ENCODE measurements at regions not wholly inside any gene's neighbourhood (a gene's known extent, or its start where the extent isn't known, plus 50 kb on each side); places are given as distances from the start of the nearest gene placed in this dataset.
"Not testable (repeated sequence)": the region's sequence is repeated elsewhere in the genome, so short reads cannot be mapped to it uniquely, and the experiment has no call there.

DNA sequence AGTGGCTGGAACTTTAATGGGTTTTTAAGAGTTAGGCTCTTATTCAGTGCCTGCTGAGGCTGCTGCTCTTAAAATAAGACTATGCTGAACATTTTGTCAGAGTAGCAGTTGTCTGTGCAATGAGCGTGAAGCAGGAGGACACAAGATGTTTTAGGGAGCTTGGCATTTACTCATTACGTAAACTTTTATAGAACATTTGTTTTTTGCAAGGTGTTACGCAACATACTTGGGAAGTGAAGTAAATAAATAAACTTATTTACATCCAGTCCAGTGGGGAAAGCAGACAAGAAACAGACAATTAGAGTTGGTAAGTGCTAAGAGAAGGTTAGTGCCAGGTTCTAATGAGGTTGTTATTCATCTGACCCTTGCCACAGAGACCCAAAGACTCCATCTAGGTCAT, 226.0 kb downstream of the HINT1 start:
- DNase-seq = no peak

DNA sequence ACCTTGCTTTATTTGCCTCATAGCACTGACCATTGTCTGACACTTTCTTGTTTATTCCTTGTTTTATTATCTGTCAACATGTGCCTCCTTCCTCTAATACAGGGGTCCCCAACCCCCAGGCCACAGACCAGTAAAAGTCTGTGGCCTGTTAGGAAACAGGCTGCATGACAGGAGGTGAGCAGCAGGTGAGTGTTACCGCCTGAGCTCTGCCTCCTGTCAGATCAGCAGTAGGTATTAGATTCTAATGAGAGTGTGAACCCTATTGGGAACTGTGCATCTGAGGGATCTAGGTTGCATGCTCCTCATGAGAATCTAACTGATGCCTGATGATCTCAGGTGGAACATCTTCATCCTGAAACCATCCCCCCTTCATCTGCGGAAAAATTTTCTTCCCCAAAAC, 228.0 kb downstream of the HINT1 start:
- no peak for DNase-seq

DNA sequence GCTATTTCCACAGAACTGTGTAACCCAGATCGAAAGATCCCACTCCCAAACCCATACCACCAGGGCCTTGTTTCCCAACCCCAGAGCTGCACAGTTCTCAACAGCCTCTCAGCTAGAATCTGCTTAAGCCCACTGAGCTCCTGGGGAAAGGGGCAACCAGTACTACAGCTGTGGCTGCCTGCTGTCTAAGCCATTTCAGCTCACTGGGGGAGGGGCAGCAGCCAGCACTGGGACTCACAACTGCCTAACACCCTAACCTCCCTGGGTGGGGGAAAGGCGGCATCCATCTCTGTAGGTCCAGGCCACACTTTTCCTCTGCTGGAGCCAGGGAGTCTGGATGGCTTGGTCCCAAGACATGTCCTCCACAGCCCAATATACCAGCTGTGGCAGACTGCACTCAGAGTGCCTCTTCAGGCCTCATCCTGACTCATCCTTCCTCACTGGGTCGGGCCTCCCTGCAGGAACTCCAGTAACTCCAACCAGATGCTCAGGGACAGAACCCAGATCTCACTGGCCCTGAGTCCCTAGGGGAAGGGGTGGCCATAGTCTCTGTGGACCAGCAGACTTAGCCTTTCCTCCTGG, 241.4 kb downstream of the HINT1 start:
- DNase-seq = no peak

DNA sequence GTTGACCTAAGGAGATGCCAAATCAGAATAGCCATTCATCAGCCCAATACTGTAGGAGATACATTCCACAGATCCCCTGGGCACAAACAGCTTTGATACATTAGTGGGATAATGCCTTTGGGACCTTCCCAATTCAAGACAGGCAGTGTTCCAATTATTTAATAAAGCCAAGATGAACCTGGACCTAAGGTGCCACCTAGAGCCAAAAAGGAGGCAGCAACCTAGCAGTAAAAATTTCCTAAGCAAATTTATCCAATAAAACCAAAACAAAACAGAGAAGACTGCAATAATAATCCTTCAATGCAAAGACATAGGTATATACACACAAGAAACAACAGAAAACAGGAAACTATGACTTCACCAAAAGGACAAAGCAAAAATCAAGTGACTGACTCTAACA, 253.0 kb downstream of the HINT1 start:
- DNase-seq = no peak

DNA sequence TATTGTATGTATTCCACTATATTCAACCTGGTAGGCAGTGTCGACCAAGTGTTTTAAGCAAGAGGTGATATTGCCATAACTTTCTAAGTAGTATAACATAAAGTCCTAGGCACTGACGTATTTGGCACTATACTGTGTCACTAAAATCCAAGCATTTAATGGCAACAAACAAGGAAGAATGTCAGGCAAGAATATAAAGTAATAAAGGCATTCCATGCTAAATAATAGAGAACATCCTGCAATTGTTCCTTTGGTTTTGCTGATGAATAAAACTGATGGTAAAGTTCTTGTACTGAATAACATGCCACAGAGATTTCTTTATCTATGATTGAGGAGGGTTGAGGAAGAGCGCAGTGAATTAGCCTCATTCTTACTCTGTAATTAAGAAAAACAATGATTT, 256.9 kb downstream of the HINT1 start:
- DNase-seq = no peak

DNA sequence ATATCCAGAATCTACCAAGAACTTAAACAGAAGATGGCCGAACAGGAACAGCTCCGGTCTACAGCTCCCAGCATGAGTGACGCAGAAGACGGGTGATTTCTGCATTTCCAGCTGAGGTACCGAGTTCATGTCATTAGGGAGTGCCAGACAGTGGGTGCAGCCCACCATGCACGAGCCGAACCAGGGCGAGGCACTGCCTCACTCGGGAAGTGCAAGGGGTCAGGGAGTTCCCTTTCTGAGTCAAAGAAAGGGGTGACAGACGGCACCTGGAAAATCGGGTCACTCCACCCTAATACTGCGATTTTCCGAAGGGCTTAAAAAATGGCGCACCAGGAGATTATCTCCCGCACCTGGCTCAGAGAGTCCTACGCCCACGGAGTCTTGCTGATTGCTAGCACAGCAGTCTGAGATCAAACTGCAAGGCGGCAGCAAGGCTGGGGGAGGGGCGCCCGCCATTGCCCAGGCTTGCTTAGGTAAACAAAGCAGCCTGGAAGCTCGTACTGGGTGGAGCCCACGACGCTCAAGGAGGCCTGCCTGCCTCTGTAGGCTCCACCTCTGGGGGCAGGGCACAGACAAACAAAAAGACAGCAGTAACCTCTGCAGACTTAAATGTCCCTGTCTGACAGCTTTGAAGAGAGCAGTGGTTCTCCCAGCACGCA, 267.4 kb downstream of the HINT1 start:
- DNase-seq = not testable (repeated sequence)

DNA sequence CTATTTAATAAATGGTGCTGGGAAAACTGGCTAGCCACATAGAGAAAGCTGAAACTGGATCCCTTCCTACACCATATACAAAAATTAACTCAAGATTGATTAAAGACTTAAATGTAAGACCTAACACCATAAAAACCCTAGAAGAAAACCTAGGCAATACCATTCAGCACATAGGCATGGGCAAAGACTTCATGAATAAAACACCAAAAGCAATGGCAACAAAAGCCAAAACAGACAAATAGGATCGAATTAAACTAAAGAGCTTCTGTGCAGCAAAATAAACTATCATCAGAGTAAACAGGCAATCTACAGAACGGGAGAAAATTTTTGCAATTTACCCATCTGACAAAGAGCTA, 267.9 kb downstream of the HINT1 start:
- DNase-seq = not testable (repeated sequence)

DNA sequence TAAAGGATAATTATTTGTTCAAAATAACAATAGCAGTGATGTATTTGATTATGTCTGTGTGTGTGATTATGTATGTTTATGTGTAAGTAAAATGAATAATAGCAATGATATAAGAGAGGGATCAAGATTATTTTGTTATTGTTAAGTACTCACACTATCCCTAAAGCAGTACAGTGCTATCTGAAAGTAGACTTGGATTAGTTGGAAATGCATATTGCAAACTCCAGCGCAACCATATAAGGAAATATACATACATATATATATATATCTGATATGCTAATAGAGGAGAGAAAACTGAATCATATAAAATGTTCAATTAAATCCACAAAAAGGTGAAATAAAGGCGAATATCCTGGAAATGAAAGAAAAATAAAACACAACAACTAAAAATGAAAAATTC, 268.4 kb downstream of the HINT1 start:
- DNase-seq = no peak

DNA sequence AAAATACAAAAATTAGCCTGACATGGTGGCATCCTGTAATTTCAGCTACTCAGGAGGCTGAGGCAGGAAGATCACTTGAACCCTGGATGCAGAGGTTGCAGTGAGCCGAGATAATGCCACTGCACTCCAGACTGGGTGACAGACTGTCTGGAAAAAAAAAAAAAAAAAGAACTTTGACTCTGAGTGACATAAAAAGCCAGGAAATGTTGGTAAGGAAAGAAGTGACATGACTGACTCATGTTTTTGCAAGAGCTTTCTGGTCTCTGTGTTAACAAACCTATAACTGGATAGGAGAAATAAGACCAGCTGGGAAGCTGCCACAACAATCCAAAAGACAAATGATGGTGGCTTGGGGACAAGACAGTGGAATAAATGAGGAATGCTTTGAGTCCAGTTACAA, 272.1 kb downstream of the HINT1 start:
- no peak for DNase-seq

DNA sequence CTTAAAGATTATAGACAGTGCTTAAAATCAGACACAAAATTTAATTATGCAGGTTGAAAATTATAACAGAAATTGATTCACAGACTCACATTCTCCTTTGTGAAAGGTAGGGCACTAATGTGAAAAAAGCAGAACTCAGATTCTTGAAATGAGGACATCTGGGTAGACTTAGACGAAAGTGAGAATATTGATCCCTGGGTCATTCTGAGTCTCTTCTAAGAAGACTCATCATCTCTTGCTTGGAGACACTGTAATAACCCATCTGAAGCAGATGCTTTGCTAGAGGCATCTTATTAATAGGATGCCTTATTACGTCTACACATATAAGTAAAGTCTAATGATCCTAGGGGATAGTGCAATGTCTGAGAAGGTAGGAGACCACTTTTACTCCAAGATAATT, 274.4 kb downstream of the HINT1 start:
- DNase-seq = no peak

DNA sequence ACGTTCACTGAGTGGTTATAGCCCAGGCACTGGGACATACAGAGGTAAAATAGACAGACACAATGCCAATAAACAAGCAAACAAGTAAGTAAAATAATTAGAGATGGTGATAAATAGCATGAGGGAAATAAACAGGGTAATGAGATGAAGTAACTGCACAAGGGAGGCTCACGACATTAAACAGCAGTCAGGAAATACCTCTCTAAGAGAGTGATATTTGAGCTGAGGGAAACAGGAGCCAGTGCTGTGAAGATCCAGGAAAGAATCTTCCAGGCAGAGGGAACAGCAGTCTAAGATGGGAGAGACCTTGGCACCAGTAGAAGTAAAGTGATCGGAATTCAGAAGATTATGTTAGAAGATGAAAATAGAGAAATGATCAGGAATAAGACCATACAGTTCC, 279.4 kb downstream of the HINT1 start:
- DNase-seq = no peak

DNA sequence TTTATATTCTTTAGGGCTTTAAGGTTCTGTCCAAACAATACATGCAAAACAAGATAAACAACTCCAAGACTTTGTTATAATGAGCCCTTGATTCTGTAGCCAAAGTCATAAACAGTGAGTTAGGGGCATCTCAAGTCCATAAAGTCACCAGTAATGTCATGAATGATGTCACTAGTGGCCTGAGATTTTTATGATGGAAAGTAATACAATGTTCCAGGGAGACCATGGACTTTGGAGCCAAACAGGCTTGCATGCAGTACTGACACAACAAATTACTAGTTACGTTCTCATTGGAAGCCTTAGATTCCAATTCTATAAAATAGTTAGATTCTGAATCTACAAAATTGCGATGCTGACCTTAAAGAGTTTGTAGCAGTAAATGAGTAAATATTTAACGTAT, 280.0 kb downstream of the HINT1 start:
- no peak for DNase-seq

DNA sequence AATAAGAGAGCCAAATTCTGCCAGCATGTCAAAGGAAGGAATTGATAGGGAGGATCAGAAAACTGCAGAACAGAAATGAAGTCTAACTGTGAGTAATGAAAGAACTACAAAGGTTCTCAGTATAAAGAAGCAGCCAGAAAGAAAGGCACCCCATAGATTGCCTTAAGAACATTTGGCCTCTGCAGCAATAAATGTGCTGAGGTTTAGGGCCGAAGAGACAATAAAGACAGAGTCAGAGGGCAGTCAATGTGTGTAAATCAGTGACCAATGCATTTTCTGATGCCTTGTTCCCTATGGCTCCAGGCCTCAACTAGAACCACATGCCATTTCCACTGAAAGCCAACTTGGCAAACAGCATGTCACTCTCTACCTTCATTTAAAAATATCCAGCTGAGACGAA, 281.0 kb downstream of the HINT1 start:
- no peak for DNase-seq

DNA sequence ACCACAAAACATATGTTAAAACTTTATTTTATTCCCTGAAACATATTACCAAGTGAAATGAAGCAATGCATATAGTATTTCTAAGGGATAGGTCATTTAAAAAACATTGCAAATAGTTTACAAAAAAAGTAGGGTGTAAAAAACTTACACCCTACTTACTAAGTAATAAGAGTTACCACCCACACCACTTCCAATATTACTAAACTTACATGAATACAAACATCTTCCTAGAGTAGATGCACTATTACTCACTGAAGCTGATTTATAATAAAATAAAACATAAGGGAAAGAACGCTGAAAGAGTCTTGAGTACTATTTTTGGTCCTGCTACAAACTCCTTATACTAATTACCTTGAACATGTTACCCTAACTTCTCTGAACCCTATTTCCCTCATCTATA, 289.4 kb downstream of the HINT1 start:
- DNase-seq = no peak

DNA sequence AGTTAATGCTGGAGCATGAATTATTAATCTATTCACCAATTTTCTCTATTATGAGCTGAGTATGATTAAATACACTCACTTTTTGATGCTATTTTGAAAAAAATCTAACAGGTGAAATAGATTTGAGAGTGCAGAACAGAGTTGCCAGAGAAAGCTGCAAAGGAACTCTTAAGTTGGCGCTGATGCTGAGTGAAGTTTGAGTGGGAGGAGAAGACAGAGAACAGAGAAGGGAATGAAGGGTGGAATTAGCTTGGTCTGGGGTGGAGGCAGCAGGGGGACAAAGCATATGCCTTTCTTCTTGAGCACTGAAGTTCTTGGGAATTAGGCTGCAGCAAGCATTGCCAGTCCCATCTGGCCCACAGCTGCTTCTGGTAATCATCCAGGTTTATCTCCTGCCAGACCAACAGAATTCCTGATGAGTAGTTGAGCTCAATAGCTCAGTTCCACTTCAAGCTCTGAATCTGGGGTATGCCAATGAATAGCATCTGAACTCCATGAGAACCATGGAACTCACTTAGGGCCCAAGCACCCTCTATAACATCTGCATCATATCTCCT, 290.1 kb downstream of the HINT1 start:
- no peak for DNase-seq

DNA sequence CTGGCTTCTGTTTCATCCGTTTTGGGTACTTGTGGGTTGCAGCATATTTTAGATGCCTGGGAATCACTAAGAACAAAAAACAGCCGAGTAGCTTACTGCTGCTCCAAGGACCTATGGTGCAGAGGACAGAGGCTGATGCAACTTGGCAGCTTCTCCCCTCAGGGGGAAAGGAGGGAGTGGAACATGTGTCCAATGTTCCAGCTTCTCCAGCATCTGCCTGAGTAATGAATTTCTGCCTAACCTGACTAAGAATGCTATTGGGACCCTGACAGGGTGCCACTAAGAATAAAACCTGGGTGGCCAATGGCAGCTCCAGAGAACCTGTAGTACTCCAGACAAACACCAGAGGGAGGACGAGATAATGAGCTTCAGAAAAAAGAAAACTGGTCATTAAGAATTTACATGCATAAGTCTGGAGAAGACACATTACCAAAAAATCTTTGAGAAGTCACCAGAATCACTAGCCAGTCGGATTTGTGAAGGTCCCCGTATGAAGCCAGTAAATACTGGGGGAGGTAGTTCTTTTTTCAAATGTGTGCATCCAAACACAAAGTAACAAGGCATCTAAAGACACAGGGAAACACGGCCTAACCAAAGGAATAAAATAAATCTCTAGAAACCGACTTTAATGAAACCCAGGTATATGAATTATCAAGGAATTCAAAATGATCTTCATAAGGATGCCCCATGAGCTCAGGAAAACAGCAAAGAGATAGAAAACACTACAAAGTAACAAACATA, 293.5 kb downstream of the HINT1 start:
- peak; percentile 4 to 64 for DNase-seq

DNA sequence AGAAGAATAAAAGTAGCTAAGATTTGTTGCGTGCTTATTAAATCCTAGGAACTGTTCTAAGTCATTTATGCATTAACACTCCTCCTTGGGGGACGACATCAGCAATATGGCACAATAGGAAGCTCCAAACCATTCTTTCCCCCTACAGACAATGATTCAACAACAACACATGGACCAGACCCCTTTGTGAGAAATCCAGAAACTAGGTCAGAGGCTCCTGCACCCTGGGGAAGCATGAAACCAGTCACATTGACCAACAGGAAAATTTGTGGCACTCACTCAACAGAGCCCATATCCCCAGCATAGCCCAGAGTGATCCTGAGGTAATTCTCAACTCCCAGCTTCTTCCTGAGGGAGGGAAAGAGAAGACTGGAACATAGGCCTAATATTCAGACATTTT, 294.4 kb downstream of the HINT1 start:
- DNase-seq = no peak

DNA sequence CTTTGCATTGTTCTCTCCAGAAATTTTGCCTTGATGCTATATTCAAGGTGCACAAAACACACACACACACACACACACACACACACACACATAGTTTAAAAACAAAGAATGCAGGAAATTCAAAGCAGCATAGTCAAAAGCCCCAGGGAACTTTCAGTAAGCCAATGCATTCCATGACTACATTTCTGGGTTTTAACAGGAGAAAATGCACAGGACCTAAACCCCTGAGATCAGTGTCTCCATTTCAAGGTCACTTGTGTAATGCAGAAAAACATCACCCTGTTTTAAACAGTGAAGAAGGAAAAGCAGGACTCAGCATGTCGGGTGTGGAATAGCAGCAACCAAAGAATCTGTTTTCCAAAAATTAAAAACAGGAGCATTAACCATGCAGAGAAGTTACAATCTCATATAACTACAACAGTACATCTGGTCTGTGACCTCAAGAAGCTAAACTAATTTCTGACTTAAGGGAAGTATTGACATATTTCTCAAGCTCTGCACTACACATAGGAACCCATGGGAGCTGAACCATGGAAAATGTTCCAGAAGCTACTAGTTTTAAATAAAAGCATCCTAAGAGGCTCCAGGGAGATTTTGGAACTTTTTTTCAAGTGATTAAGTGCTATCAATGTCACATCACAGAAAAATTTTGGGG, 296.7 kb downstream of the HINT1 start:
- no peak for DNase-seq

DNA sequence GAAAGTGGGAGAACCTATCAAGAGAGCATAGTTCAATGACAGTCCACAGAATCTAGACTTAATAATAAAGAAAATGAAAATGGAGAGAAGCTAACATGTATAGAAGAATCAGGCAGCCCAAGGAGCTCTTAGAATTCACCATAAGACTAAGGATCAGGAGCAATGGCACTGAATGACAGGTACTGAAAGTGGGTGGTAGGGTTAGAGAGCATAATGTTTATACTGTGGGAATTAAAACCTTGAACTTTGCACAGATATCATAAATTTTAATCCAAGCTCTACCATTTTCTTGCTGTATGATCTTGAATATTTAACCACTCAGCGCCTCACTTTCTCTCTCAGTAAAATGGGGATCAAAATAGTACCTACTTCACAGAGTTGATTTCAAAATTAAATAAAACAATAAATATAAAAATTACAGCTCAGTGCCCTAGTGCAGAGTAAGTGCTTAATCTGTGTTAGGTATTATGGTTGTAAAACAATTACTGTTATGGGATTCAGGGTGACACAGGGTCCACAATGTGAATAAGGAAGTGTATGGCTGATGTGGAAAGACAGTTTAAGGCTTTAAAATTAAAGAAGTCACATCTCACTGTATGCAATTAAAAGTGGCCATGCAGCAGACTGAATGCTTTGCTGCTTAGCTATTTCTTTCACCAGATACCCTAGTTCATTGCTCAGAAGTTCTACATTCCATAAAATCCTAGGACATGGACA, 319.8 kb downstream of the HINT1 start:
- DNase-seq = no peak

DNA sequence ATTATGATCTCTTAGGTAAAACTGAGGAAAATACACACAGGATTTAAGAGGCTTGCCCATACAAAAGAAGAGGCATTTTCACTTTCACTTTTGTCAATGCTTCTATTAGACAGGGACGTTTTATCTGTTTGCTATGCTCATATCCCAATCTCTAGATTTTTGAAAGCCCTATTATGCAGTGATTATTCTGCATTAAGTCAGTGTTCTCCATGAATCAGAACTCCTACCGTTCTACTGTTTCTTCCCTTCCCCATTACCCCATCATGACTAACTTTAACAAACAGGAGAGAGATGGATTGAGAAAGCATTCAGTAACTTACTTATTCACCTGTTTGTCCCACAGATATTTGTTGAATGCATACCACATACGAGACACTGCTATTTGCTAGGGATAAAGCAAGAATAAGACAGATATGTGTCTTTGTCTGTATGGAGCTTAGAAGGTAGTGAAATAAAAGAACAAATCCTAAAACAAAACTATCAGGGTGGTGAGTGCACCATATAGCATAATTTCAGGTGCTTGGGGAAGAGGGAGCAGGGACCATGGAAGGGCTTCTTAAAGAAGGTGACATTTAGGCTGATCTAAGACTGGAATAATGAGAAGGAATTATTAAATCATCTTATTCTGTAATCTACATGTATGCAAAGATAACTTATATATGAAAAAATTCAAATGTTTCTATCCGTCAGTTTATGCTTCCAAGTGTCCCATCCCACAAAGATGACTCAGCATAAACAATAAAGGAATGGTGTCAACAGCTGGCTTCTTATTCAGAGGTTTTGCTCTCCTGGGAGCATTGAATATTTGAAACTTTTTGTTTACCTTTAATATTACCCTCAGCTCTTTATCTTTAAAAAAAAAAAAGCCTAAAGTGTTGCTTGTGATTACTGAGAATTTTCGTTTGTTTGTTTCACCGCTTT, 328.1 kb downstream of the HINT1 start:
- peak in 1 of 2 donors; percentile 18 for DNase-seq

DNA sequence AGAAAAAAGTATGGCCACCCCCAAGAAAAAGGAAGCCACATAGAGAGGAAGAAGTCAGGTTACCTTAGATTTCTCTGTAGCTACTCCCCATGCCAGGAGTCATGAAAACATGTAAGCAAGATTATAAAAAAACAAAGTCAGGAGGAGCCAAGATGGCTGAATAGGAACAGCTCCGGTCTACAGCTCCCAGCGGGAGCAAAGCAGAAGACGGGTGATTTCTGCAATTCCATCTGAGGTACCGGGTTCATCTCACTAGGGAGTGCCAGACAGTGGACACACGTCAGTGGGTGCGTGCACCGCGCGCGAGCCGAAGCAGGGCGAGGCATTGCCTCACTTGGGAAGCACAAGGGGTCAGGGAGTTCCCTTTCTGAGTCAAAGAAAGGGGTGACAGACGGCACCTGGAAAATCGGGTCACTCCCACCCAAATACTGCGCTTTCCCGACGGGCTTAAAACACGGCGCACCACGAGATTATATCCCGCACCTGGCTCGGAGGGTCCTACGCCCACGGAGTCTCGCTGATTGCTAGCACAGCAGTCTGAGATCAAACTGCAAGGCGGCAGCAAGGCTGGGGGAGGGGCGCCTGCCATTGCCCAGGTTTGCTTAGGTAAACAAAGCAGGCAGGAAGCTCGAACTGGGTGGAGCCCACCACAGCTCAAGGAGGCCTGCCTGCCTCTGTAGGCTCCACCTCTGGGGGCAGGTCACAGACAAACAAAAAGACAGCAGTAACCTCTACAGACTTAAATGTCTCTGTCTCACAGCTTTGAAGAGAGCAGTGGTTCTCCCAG, 347.3 kb downstream of the HINT1 start:
- peak in 1 of 2 donors; percentile 14 for DNase-seq

Measured in CD4-positive, alpha-beta T cell treated with Interferon alpha-2 for 1 hour (primary cell).